GM12892 (cell line): ENCODE measurements at regions not wholly inside any gene's neighbourhood (a gene's known extent, or its start where the extent isn't known, plus 50 kb on each side); places are given as distances from the start of the nearest gene placed in this dataset.

Source experiments
- POLR2A ChIP-seq: IDR thresholded peaks from 2 replicates; pipeline ENCODE4 v1.6.1; 2011; ENCODE audit warnings: low read depth, low read length, control low read depth
- POLR2AphosphoS5 ChIP-seq: IDR thresholded peaks from 2 replicates; pipeline ENCODE4 v1.6.1; 2011; ENCODE audit warnings: low read depth, low read length, control low read depth
- TAF1 ChIP-seq: IDR thresholded peaks from 2 replicates; pipeline ENCODE4 v1.6.1; 2011; ENCODE audit warnings: low read depth, mild to moderate bottlenecking, control low read depth, low read length, borderline replicate concordance

GRCh38 chr12:18158774-18159557, 69.0 kb upstream of the RERGL start:
- no peak for TF ChIP-seq POLR2A
- TF ChIP-seq POLR2AphosphoS5 = no peak
- no peak for TF ChIP-seq TAF1
